Common myeloid progenitor, CD34-positive (primary cell): ENCODE measurements at regions not wholly inside any gene's neighbourhood (a gene's known extent, or its start where the extent isn't known, plus 50 kb on each side); places are given as distances from the start of the nearest gene placed in this dataset.
"Not testable (repeated sequence)": the region's sequence is repeated elsewhere in the genome, so short reads cannot be mapped to it uniquely, and the experiment has no call there.

ENCODE experiments used
- CTCF ChIA-PET: fragments of 350-600 bp; sonication (Branson Sonifier 250); formaldehyde crosslinking; loops from one replicate; lab custom pipeline; 2021; ENCODE audit warnings: antibody characterized with exemption; lab: Charles Lee
- POLR2A ChIA-PET: fragments of 350-600 bp; sonication (Branson Sonifier 250); formaldehyde crosslinking; loops from one replicate; lab custom pipeline; 2021; ENCODE audit warnings: antibody characterized with exemption; lab: Charles Lee
- DNase-seq, 3 donors: peaks; one replicate each; pipeline versions ENCODE4 v3.0.0 to v3.0.0-alpha.2; 2013
- H3K27ac ChIP-seq, 2 experiments: 1 replicate in 1 of 2; 2 replicates in 1 of 2; pipeline ENCODE4 v1.7.0; 2013; ENCODE audit warnings: inconsistent platforms in 2 of 2, low read length in 2 of 2, mild to moderate bottlenecking in 2 of 2, low read depth in 1 of 2, moderate library complexity in 1 of 2; ENCODE audit not compliant: severe bottlenecking in 2 of 2, insufficient read depth in 1 of 2, poor library complexity in 1 of 2
- H3K27me3 ChIP-seq, 5 experiments: replicated peaks in 2 of 5; 1 replicate in 3 of 5; 2 replicates in 2 of 5; pipeline versions ENCODE4 v1.6.1 to v1.7.0; 2013; ENCODE audit warnings: low read length in 4 of 5, mild to moderate bottlenecking in 2 of 5, moderate library complexity in 2 of 5, inconsistent platforms in 1 of 5; ENCODE audit not compliant: insufficient read depth in 5 of 5, control insufficient read depth in 4 of 5
- H3K36me3 ChIP-seq, 4 experiments: 1 replicate in 2 of 4; 2 replicates in 2 of 4; pipeline versions ENCODE4 v1.6.1 to v1.7.0; 2013; ENCODE audit warnings: low read length in 3 of 4, control low read depth in 1 of 4, mild to moderate bottlenecking in 1 of 4; ENCODE audit not compliant: control insufficient read depth in 4 of 4, insufficient read depth in 4 of 4
- H3K4me1 ChIP-seq, 4 experiments: 1 replicate in 3 of 4; 2 replicates in 1 of 4; pipeline versions ENCODE4 v1.6.1 to v1.7.1; 2013; ENCODE audit warnings: low read length in 3 of 4, mild to moderate bottlenecking in 3 of 4, control low read depth in 1 of 4, inconsistent platforms in 1 of 4, moderate library complexity in 1 of 4; ENCODE audit not compliant: control insufficient read depth in 4 of 4, insufficient read depth in 4 of 4; ENCODE audit errors: control extremely low read depth in 1 of 4
- H3K4me3 ChIP-seq, 7 experiments: 1 replicate in 4 of 7; 2 replicates in 3 of 7; pipeline versions ENCODE4 v1.5.1 to v1.7.0; 2013; ENCODE audit warnings: mild to moderate bottlenecking in 7 of 7, low read length in 6 of 7, moderate library complexity in 6 of 7, inconsistent platforms in 2 of 7, low read depth in 2 of 7, control low read depth in 1 of 7; ENCODE audit not compliant: insufficient read depth in 4 of 7, control insufficient read depth in 1 of 7; ENCODE audit errors: extremely low read depth in 1 of 7
- H3K9me3 ChIP-seq, 5 experiments: 1 replicate in 4 of 5; 2 replicates in 1 of 5; pipeline versions ENCODE4 v1.6.1 to v1.7.1; 2013; ENCODE audit warnings: low read length in 4 of 5, mild to moderate bottlenecking in 2 of 5, inconsistent platforms in 1 of 5, low read depth in 1 of 5, moderate library complexity in 1 of 5; ENCODE audit not compliant: control insufficient read depth in 4 of 5, insufficient read depth in 2 of 5; ENCODE audit errors: control extremely low read depth in 1 of 5
- WGBS: methylation state at CpG from one replicate; pipeline ENCODE4 v1.1.5; 2013; ENCODE audit not compliant: insufficient coverage; 5-methylcytosine and 5-hydroxymethylcytosine counted together

DNA sequence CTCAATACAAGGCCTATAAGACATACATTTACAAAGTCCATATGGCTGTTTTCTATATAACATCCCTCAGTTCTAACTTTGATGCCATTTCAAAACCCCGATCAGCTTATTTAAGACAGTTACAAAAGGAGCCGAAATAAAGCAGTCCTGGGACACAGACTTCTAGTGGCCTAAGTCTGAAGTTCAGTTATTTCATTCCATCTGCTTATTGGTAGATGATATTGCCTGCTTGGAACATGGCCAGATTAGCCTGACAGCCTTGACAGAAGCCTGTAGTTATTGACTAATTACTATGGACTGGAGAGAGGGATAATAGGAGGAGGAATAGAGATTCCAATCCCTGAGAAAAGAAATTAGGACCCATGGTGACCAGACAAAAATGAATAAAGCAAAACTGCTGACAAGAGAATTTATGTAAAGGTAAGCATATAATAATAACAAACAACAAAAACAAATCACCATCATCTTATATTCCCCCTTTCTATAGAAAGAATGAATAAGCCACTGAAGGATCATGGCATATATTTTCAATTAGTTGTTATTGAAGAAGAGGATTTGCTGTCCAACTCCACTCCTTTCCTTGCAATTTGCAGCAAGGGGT is 206.3 kb upstream of the TOM1L1 start:
- Histone ChIP-seq H3K36me3 (no peaks in the 10 kb centered on the region), H3K4me1 (no peaks in the 10 kb centered on the region), H3K27me3 (no peaks in the 10 kb centered on the region), H3K4me3 (no peak overlapping the region), H3K27ac (no peak overlapping the region), H3K9me3 (no peaks in the 10 kb centered on the region)
- no peak for DNase-seq
- 100% methylated on average over 2 of the region's 2 CpGs for WGBS
- POLR2A ChIA-PET: no interaction called here
- CTCF ChIA-PET: no interaction called here

DNA sequence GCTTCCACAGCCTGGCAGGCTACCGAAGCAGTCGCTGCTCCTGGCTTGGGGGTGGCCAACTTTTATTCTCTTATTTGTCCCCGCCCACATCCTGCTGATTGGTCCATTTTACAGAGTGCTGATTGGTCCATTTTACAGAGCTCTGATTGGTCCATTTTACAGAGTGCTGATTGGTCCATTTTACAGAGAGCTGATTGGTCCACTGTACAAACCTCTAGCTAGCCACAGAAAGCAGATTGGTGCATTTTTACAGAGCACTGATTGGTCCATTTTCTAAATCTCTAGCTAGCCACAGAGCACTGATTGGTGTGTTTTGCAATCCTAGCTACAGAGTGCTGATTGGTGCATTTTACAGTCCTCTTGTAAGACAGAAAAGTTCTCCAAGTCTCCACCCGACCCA is 187.9 kb upstream of the TOM1L1 start:
- H3K36me3 ChIP-seq, CTCF ChIA-PET, H3K4me3 ChIP-seq, H3K27me3 ChIP-seq, DNase-seq, H3K27ac ChIP-seq, H3K4me1 ChIP-seq, POLR2A ChIA-PET, H3K9me3 ChIP-seq: not testable (repeated sequence)
- 48% methylated on average over 3 of the region's 4 CpGs for WGBS

DNA sequence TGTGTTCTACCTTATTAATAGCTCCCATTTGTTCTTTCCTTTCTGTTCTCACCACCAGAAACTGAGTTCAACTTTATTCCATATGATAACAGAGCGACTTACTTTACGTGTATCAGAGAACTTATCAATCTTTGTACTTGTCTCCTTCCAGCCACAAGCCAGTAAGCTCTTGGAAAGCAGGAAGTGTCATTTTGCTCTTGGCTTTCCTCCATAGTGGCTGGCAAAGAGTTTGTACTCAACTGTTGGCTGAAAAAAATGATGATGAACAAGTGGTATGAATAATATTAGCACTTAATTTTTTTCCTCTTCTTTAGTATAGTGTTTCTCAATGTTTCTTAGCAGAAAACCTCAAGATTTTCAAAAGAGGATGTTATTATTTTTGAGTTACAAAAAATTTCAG is 182.4 kb upstream of the TOM1L1 start:
- no peak overlapping the region for H3K27ac ChIP-seq
- H3K9me3 ChIP-seq: no peaks in the 10 kb centered on the region
- H3K4me1 ChIP-seq: no peaks in the 10 kb centered on the region
- no peak overlapping the region for H3K4me3 ChIP-seq
- WGBS: 65% methylated on average over 2 of the region's 2 CpGs
- ChIA-PET CTCF (no interaction called here), POLR2A (no interaction called here)
- DNase-seq: no peak
- H3K36me3 ChIP-seq: no peaks in the 10 kb centered on the region
- H3K27me3 ChIP-seq: no peaks in the 10 kb centered on the region

DNA sequence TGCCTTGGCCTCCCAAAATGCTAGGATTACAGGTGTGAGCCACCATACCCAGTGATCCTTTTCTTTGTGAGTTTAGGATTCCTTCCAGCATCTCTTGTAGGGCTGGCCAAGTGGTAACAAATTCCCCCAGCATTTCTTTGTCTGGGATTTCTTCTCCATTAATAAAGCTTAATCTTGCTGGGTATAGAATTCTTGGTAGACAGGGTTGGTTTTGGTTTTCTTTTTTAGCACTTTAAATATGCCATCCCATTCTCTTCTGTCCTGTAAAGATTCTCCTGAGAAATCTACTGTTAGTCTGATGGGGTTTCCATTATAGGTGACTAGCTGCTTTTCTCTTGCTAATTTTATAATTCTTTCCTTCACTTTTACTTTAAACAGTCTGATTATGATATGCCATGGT is 173.0 kb upstream of the TOM1L1 start:
- Histone ChIP-seq H3K27ac (no peak overlapping the region), H3K9me3 (peaks cover 2 to 29% (median 12%) of the 10 kb centered on the region in 5 experiments), H3K4me1 (no peaks in the 10 kb centered on the region), H3K4me3 (no peak overlapping the region), H3K36me3 (no peaks in the 10 kb centered on the region), H3K27me3 (no peaks in the 10 kb centered on the region)
- POLR2A ChIA-PET: no interaction called here
- CTCF ChIA-PET: no interaction called here
- peak in 2 of 3 donors; percentile 1 to 9 for DNase-seq

DNA sequence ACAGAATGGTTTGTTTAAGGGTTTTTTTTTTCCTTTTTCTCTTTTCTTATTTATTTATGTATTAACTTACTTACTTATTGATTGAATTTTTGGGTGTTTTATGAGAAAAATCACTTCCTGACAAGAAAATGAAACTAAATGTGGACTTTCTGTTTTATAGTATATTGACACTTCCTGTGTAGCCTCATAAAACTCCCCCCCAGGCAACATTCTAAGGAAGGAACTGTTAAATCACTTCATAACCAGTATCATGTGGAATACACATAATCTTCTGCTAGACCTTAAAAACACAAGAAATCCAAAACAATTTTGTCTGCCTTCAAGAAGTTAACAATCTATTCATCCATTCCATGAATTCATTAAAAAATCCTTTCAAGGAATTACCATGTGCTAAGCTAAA is 164.1 kb upstream of the TOM1L1 start:
- no peaks in the 10 kb centered on the region for H3K36me3 ChIP-seq
- ChIA-PET CTCF (no interaction called here), POLR2A (no interaction called here)
- H3K27me3 ChIP-seq: no peaks in the 10 kb centered on the region
- peaks cover 0 to 2% (median 0%) of the 10 kb centered on the region in 5 experiments for H3K9me3 ChIP-seq
- no peak for DNase-seq
- H3K4me3 ChIP-seq: no peak overlapping the region
- no peak overlapping the region for H3K27ac ChIP-seq
- no peaks in the 10 kb centered on the region for H3K4me1 ChIP-seq

DNA sequence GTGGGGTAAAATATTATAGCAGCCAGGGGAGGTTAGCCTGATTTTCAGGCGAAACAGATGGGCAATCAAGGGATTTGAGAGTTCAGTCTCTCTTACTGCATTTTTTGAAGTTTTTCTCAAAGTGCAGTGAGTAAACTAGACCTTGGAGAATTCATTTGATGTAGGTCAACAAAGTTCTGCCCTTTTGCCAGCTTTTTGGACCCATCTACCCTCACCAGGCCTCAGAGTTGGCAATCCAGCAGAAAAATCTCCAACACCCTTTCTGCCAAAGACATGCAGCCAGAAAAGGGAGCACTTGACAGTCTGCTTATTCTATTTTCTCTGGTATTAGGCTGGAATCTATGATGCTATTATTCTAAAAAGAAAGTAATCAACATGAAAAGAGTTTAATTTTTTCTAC is 162.2 kb upstream of the TOM1L1 start:
- Histone ChIP-seq H3K36me3 (no peaks in the 10 kb centered on the region), H3K4me3 (no peak overlapping the region), H3K27me3 (no peaks in the 10 kb centered on the region), H3K9me3 (no peaks in the 10 kb centered on the region), H3K27ac (no peak overlapping the region), H3K4me1 (no peaks in the 10 kb centered on the region)
- no peak for DNase-seq
- ChIA-PET CTCF (no interaction called here), POLR2A (no interaction called here)
- 100% methylated on average over 1 of the region's 1 CpG for WGBS

DNA sequence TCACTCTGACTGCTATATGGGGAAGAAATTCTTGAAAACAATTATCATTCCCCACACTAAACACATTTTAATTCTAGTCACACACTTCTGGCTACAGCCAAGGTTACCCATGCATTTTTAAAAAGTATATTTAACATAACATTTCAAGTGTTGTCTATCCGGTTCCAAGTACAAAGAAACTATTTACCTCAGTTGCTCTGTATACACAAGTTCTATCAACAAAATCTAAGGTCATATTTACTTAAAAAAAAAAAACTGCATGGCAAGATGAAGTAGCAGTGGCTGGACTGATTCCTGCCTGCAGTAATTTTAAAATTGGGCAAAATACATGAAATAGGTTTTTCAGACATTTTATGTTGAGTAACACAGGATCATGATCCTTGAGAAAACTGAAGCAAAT is 155.9 kb upstream of the TOM1L1 start:
- Histone ChIP-seq H3K9me3 (peaks cover 0 to 5% (median 0%) of the 10 kb centered on the region in 5 experiments), H3K27ac (no peak overlapping the region), H3K36me3 (no peaks in the 10 kb centered on the region), H3K4me1 (no peaks in the 10 kb centered on the region), H3K27me3 (no peaks in the 10 kb centered on the region), H3K4me3 (no peak overlapping the region)
- no CpG with 5 or more reads among the region's 1 CpG for WGBS
- ChIA-PET POLR2A (no interaction called here), CTCF (no interaction called here)
- no peak for DNase-seq
